ENCODE measurements at regions not wholly inside any gene's neighbourhood (a gene's known extent, or its start where the extent isn't known, plus 50 kb on each side); places are given as distances from the start of the nearest gene placed in this dataset.

GRCh38 chr6:85866370-85866730, 223.7 kb upstream of the SYNCRIP start:
- no peak for TF ChIP-seq CTCF (IDR thresholded peaks at IDR 0.05)
- no peak for TF ChIP-seq POLR2A (IDR thresholded peaks at IDR 0.05)
